ENCODE measurements at regions not wholly inside any gene's neighbourhood (a gene's known extent, or its start where the extent isn't known, plus 50 kb on each side); places are given as distances from the start of the nearest gene placed in this dataset.

GRCh38 chrX:121135488-121136207 lies 88.2 kb downstream of the GLUD2 start:
- TF ChIP-seq CTCF (IDR thresholded peaks at IDR 0.05), result no peak
- TF ChIP-seq EZH2 (IDR thresholded peaks at IDR 0.05; ENCODE audit: borderline replicate concordance, insufficient read depth, low read depth, low read length, poor library complexity, severe bottlenecking), result no peak

All from B cell (primary cell).